Neural progenitor cell (in vitro differentiated cells): ENCODE measurements at regions not wholly inside any gene's neighbourhood (a gene's known extent, or its start where the extent isn't known, plus 50 kb on each side); places are given as distances from the start of the nearest gene placed in this dataset.

Experiments used
- EZH2 ChIP-seq: fragments of 200-600 bp; sonication (generic); IDR thresholded peaks from 2 replicates; pipeline ENCODE4 v1.6.1; 2017; ENCODE audit warnings: antibody characterized with exemption, mild to moderate bottlenecking, moderate library complexity
- TF ChIP-seq, protein P1 (sequence below): fragments of 200-600 bp; sonication (generic); IDR thresholded peaks from 2 replicates; pipeline ENCODE4 v1.5.1; 2017; ENCODE audit warnings: antibody characterized with exemption, mild to moderate bottlenecking

DNA sequence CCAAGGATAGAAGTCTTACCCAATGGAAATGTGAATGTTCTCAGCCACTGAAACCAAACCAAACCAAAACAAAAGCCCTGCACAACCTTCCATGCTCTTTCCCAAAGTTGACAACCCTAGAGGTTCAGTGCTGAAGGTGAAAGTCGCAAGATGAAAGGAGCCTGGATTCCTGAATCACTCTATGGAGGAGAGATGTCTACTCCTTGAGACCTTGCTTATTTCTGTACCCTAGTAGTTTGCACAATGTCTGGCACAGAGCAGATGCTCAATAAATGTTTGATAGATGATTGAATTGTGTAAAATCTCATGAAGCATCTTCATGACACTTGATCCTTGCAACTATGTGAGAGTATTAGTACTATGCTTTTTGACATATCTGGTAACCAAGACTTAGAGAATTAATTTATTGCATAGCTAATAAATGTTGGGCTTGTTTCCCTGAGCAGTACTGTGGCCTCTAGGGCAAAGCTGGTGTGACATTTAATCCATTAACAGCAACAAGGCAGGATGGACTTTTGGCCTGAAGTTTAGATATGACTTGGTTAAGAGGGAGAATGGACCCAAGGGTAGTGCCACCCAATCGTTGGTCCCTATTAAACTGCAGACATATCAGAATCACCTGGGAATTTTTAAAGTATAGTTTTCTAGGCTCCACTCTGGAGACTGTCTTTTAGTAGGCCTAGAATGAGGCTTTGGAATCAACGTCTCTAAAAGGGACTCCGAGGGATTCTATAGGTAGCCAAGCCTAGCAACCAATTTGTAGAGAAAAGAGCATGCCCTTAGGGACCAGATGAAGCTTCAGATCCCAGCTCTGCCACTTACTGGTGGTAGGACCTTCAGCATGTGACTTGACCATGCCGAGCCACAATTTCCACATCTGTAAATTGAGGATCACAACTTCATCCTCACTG is 145.9 kb downstream of the DDX1 start:
- TF ChIP-seq, protein P1, sequence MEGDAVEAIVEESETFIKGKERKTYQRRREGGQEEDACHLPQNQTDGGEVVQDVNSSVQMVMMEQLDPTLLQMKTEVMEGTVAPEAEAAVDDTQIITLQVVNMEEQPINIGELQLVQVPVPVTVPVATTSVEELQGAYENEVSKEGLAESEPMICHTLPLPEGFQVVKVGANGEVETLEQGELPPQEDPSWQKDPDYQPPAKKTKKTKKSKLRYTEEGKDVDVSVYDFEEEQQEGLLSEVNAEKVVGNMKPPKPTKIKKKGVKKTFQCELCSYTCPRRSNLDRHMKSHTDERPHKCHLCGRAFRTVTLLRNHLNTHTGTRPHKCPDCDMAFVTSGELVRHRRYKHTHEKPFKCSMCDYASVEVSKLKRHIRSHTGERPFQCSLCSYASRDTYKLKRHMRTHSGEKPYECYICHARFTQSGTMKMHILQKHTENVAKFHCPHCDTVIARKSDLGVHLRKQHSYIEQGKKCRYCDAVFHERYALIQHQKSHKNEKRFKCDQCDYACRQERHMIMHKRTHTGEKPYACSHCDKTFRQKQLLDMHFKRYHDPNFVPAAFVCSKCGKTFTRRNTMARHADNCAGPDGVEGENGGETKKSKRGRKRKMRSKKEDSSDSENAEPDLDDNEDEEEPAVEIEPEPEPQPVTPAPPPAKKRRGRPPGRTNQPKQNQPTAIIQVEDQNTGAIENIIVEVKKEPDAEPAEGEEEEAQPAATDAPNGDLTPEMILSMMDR, result no peak
- no peak for TF ChIP-seq EZH2
